Erythroblast (primary cell): ENCODE measurements at regions not wholly inside any gene's neighbourhood (a gene's known extent, or its start where the extent isn't known, plus 50 kb on each side); places are given as distances from the start of the nearest gene placed in this dataset.

Experiments
- GATA1 ChIP-seq: IDR thresholded peaks from 2 replicates; pipeline ENCODE4 v1.6.1; 2011; ENCODE audit warnings: low read depth, mild to moderate bottlenecking, control low read depth, low read length, moderate library complexity
- POLR2A ChIP-seq: IDR thresholded peaks from 2 replicates; pipeline ENCODE4 v1.6.1; 2011; ENCODE audit warnings: mild to moderate bottlenecking, low read length

- TF ChIP-seq POLR2A, result no peak
- TF ChIP-seq GATA1, result no peak
Measured at GRCh38 chr17:5642752-5643151, 58.4 kb upstream of the NLRP1 start.
